Testis (tissue), 2 donors: ENCODE measurements at regions not wholly inside any gene's neighbourhood (a gene's known extent, or its start where the extent isn't known, plus 50 kb on each side); places are given as distances from the start of the nearest gene placed in this dataset.

Experiments
- POLR2A ChIP-seq: fragments of 450-650 bp; IDR thresholded peaks from one replicate; pipeline ENCODE4 v1.6.1; 2017; ENCODE audit warnings: antibody characterized with exemption, mild to moderate bottlenecking, moderate library complexity
- TF ChIP-seq, protein P1 (sequence below), 3 experiments: fragments of 450-650 bp in 2 of 3; fragments of 200-600 bp in 1 of 3; sonication (generic) in 1 of 3; IDR thresholded peaks; one replicate each; pipeline ENCODE4 v1.5.1; 2016 to 2019; ENCODE audit warnings: antibody characterized with exemption in 3 of 3, mild to moderate bottlenecking in 2 of 3, moderate library complexity in 1 of 3

- TF ChIP-seq, protein P1, sequence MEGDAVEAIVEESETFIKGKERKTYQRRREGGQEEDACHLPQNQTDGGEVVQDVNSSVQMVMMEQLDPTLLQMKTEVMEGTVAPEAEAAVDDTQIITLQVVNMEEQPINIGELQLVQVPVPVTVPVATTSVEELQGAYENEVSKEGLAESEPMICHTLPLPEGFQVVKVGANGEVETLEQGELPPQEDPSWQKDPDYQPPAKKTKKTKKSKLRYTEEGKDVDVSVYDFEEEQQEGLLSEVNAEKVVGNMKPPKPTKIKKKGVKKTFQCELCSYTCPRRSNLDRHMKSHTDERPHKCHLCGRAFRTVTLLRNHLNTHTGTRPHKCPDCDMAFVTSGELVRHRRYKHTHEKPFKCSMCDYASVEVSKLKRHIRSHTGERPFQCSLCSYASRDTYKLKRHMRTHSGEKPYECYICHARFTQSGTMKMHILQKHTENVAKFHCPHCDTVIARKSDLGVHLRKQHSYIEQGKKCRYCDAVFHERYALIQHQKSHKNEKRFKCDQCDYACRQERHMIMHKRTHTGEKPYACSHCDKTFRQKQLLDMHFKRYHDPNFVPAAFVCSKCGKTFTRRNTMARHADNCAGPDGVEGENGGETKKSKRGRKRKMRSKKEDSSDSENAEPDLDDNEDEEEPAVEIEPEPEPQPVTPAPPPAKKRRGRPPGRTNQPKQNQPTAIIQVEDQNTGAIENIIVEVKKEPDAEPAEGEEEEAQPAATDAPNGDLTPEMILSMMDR (IDR thresholded peaks at IDR 0.05): no peak
- no peak for TF ChIP-seq POLR2A
Measured at GRCh38 chr12:77222336-77222735, 157.0 kb upstream of the E2F7 start.
